ENCODE measurements at regions not wholly inside any gene's neighbourhood (a gene's known extent, or its start where the extent isn't known, plus 50 kb on each side); places are given as distances from the start of the nearest gene placed in this dataset.

GRCh38 chr3:99356696-99357095 is 281.7 kb upstream of the COL8A1 start:
- TF ChIP-seq CTCF (IDR thresholded peaks at IDR 0.05), result no peak
- no peak for TF ChIP-seq EZH2 (IDR thresholded peaks at IDR 0.05)
- no peak for TF ChIP-seq EZH2phosphoT487 (IDR thresholded peaks at IDR 0.05)

Measured in neural progenitor cell (in vitro differentiated cells).